ENCODE measurements at regions not wholly inside any gene's neighbourhood (a gene's known extent, or its start where the extent isn't known, plus 50 kb on each side); places are given as distances from the start of the nearest gene placed in this dataset.

DNA sequence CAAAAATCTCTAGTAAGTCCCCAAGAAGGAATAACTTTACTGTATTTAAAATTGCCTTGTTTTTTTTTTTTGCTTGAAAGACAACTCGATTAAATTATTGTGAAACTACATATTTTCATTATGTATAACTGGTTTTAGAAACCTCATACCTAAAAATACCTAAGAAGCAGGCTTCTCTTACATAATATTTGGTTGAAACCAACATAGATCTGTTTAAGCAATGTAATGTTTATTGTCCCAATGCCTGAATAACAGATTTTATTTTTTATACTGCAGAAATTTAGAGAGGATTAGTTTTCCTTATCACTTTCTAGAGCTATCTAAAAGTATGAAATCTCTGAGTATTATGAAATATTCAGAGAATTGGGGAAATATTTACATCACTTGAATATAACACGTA lies 78.5 kb upstream of the CHRM3 start:
- Histone ChIP-seq H3K4me2 (ENCODE audit: low read depth, low read length, poor library complexity, severe bottlenecking) (no peak overlapping the region), H3K27me3 (ENCODE audit: insufficient read depth, low read length, poor library complexity, severe bottlenecking) (no peaks in the 10 kb centered on the region), H3K4me1 (ENCODE audit: insufficient read depth, low read length, poor library complexity, severe bottlenecking) (no peaks in the 10 kb centered on the region), H3K4me3 (ENCODE audit: low read length, poor library complexity, severe bottlenecking) (no peak overlapping the region), H3K9ac (ENCODE audit: low read depth, low read length, poor library complexity, severe bottlenecking) (no peak overlapping the region), H4K20me1 (ENCODE audit: insufficient read depth, low read length, poor library complexity, severe bottlenecking) (no peaks in the 10 kb centered on the region), H3F3A (ENCODE audit: low read depth) (no peaks in the 10 kb centered on the region), H3K79me2 (ENCODE audit: insufficient read depth, low read length) (no peaks in the 10 kb centered on the region), H3K36me3 (ENCODE audit: insufficient read depth, low read length) (no peaks in the 10 kb centered on the region), H3K9me2 (replicated peaks; ENCODE audit: low read depth, low read length) (no peaks in the 10 kb centered on the region), H2AFZ (ENCODE audit: low read length) (no peak overlapping the region), H3K9me3 (ENCODE audit: insufficient read depth, low read depth, low read length) (no peaks in the 10 kb centered on the region)
- TF ChIP-seq, protein P1, sequence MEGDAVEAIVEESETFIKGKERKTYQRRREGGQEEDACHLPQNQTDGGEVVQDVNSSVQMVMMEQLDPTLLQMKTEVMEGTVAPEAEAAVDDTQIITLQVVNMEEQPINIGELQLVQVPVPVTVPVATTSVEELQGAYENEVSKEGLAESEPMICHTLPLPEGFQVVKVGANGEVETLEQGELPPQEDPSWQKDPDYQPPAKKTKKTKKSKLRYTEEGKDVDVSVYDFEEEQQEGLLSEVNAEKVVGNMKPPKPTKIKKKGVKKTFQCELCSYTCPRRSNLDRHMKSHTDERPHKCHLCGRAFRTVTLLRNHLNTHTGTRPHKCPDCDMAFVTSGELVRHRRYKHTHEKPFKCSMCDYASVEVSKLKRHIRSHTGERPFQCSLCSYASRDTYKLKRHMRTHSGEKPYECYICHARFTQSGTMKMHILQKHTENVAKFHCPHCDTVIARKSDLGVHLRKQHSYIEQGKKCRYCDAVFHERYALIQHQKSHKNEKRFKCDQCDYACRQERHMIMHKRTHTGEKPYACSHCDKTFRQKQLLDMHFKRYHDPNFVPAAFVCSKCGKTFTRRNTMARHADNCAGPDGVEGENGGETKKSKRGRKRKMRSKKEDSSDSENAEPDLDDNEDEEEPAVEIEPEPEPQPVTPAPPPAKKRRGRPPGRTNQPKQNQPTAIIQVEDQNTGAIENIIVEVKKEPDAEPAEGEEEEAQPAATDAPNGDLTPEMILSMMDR (conservative IDR thresholded peaks at IDR 0.05; ENCODE audit: low read length) = no peak
- no peak for TF ChIP-seq EZH2phosphoT487 (IDR thresholded peaks at IDR 0.05; ENCODE audit: borderline replicate concordance)

DNA sequence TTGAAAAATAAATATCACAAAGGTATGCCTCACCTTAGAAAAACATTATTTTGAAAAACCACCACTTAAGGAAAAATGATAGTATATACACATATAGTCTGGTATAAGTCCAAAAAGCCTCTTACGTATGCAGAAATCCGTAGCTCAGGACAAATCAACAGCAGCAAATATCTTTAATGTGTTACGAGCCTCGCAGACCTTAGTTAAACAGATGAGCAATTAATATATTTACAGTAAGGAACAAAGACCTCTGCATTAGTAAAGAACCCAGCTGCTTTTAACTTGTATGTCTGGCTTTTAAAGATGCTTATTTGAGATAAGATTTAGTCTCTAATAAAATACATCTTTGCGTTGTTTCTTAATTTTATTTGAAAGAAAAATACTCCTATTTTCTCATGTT lies 79.9 kb upstream of the CHRM3 start:
- Histone ChIP-seq H3K4me1 (ENCODE audit: insufficient read depth, low read length, poor library complexity, severe bottlenecking) (no peaks in the 10 kb centered on the region), H2AFZ (ENCODE audit: low read length) (no peak overlapping the region), H3K4me3 (ENCODE audit: low read length, poor library complexity, severe bottlenecking) (no peak overlapping the region), H3K9me3 (ENCODE audit: insufficient read depth, low read depth, low read length) (no peaks in the 10 kb centered on the region), H3K4me2 (ENCODE audit: low read depth, low read length, poor library complexity, severe bottlenecking) (no peak overlapping the region), H3K27me3 (ENCODE audit: insufficient read depth, low read length, poor library complexity, severe bottlenecking) (no peaks in the 10 kb centered on the region), H3K9me2 (replicated peaks; ENCODE audit: low read depth, low read length) (no peaks in the 10 kb centered on the region), H3K79me2 (ENCODE audit: insufficient read depth, low read length) (no peaks in the 10 kb centered on the region), H3K9ac (ENCODE audit: low read depth, low read length, poor library complexity, severe bottlenecking) (no peak overlapping the region), H3F3A (ENCODE audit: low read depth) (no peaks in the 10 kb centered on the region), H4K20me1 (ENCODE audit: insufficient read depth, low read length, poor library complexity, severe bottlenecking) (no peaks in the 10 kb centered on the region), H3K36me3 (ENCODE audit: insufficient read depth, low read length) (no peaks in the 10 kb centered on the region)
- TF ChIP-seq EZH2phosphoT487 (IDR thresholded peaks at IDR 0.05; ENCODE audit: borderline replicate concordance) = no peak
- TF ChIP-seq, protein P1 (conservative IDR thresholded peaks at IDR 0.05; ENCODE audit: low read length) = no peak

DNA sequence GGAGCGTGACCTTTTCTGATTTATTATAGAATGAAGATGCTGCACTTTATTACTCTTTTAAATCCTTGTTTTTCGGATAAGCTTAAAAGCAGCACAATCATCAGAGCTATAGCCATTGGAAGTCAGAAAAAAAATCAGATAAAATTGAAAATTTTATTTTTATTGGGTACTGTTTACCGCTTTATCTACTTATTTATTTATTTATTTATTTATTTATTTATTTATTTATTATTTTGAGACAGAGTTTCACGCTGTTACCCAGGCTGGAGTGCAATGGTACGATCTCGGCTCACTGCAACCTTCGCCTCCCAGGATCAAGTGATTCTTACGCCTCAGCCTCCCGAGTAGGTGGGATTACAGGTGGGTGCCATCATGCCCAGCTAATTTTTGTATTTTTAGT lies 83.1 kb upstream of the CHRM3 start:
- no peaks in the 10 kb centered on the region for H3K9me2 ChIP-seq (replicated peaks; ENCODE audit: low read depth, low read length)
- no peaks in the 10 kb centered on the region for H3K27me3 ChIP-seq (ENCODE audit: insufficient read depth, low read length, poor library complexity, severe bottlenecking)
- no peak overlapping the region for H3K9ac ChIP-seq (ENCODE audit: low read depth, low read length, poor library complexity, severe bottlenecking)
- no peak overlapping the region for H3K4me2 ChIP-seq (ENCODE audit: low read depth, low read length, poor library complexity, severe bottlenecking)
- H3K9me3 ChIP-seq (ENCODE audit: insufficient read depth, low read depth, low read length) = no peaks in the 10 kb centered on the region
- no peaks in the 10 kb centered on the region for H3K36me3 ChIP-seq (ENCODE audit: insufficient read depth, low read length)
- H3K4me1 ChIP-seq (ENCODE audit: insufficient read depth, low read length, poor library complexity, severe bottlenecking) = no peaks in the 10 kb centered on the region
- no peak overlapping the region for H3K4me3 ChIP-seq (ENCODE audit: low read length, poor library complexity, severe bottlenecking)
- no peak for TF ChIP-seq EZH2phosphoT487 (IDR thresholded peaks at IDR 0.05; ENCODE audit: borderline replicate concordance)
- TF ChIP-seq, protein P1 (conservative IDR thresholded peaks at IDR 0.05; ENCODE audit: low read length) = no peak
- H3F3A ChIP-seq (ENCODE audit: low read depth) = no peaks in the 10 kb centered on the region
- H2AFZ ChIP-seq (ENCODE audit: low read length) = no peak overlapping the region
- H3K79me2 ChIP-seq (ENCODE audit: insufficient read depth, low read length) = no peaks in the 10 kb centered on the region
- no peaks in the 10 kb centered on the region for H4K20me1 ChIP-seq (ENCODE audit: insufficient read depth, low read length, poor library complexity, severe bottlenecking)
